GM18909 (cell line): ENCODE measurements at regions not wholly inside any gene's neighbourhood (a gene's known extent, or its start where the extent isn't known, plus 50 kb on each side); places are given as distances from the start of the nearest gene placed in this dataset.

Experiments
- ATAC-seq: cut with Tn5 transposase; IDR thresholded peaks from one replicate; pipeline ENCODE4 v1.9.1; 2021; ENCODE audit warnings: mild to moderate bottlenecking; ENCODE audit not compliant: unreplicated experiment, poor library complexity

- no peak for ATAC-seq
Observed at GRCh38 chr1:221098471-221099405, 219.5 kb downstream of the HLX start.

- ATAC-seq, result no peak
Observed at GRCh38 chr1:221099747-221100595, 220.7 kb downstream of the HLX start.

DNA sequence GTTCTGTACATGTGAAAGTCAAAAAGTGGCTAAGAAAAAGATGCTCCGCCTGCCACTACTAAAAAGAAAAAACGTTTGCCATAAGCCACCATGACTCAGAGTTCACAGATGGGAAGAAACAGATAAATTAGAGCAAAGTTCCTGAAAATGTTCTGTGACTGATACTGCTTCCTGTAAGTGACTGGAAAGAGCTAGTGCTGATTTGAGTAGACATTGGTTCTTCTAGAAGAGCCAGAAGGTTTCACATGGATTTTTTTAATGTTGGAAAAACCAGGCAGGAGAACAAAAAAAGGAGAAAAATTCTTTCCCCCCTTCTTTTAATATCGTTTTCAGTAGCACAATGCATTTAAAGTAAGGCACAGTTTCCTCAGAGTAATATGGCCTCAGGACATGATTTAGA lies 221.4 kb downstream of the HLX start:
- no peak for ATAC-seq

- no peak for ATAC-seq
Observed at GRCh38 chr1:221101807-221102605, 222.8 kb downstream of the HLX start.

DNA sequence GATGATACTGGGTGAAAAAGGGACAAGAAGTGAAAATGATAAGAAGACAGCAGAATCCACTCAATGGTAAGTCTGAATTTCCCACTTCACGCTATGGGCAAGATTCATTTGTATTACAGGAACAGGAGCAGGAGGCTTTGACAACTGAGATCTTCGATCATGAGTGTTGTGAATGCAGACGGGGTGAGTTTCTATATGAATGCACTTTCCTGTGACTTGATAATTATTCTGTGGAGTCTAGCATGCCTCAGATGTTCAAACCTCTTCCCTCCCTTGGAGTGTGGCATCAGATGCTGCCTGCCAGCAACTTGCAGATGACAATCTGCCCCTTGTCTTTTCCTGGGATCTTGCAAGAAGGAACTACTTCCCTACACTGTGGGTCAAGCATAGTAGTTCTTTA lies 225.4 kb downstream of the HLX start:
- no peak for ATAC-seq

DNA sequence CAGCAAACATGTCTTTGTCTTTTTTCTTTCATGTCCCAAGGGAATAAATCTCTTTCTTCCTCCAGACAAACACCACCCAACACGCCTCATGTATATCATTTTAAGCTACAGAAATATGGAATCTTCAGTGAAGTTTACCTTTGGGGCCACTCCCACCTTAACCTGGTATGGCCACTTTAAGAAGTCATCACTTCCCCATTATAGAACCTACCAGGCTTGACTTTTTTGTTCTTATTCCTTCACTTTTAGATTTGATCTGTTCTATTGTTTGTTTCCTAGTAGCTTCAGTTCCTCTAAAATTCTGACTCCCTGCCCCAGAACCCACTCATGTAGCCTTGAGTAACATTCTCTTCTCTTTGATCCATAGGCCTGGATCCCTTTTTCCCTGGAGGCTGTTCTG lies 226.3 kb downstream of the HLX start:
- ATAC-seq, result no peak

GRCh38 chr1:221106616-221107015 lies 227.4 kb downstream of the HLX start:
- no peak for ATAC-seq

- no peak for ATAC-seq
Observed at GRCh38 chr1:221109930-221110329, 230.7 kb downstream of the HLX start.

GRCh38 chr1:221117133-221117532 lies 237.9 kb downstream of the HLX start:
- no peak for ATAC-seq

DNA sequence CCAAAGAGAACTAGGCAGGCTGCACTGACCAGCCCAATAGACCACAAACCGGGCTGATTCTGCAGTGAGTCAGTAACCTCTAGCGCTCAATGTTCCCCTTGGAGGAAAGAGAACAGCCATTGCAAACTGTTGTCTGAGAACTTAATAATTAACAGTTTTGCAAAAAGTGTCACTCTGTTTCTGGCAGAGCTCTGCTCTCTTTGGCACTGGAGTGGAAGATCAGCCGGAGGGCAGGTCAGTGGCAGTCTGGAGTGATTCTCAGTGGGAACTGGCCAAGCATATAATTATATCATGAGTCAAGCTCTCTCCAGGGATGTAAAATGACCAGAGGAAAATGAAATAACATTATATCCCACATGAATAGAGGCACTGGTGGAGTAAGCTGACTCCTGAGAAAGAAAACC lies 238.3 kb downstream of the HLX start:
- no peak for ATAC-seq

- no peak for ATAC-seq
Observed at GRCh38 chr1:221118176-221118937, 239.1 kb downstream of the HLX start.

DNA sequence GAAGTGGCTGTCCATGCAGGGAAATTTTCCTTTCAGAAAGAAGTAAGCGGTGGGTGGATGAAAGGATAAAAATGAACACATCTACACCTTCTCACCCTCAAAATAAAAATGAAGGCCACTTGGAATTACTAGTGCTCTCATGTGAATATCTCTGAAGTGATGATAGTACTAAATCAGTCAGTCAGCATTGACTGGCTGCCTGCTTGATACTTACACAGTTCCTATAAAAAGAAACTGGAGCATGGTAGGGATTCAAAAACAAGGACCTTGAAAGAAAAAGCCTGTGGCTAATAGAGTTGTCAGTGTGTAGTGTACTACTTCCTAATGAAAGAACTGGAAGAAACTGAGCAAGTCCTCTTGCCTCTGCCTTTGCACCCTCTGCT lies 239.7 kb downstream of the HLX start:
- ATAC-seq, result no peak

DNA sequence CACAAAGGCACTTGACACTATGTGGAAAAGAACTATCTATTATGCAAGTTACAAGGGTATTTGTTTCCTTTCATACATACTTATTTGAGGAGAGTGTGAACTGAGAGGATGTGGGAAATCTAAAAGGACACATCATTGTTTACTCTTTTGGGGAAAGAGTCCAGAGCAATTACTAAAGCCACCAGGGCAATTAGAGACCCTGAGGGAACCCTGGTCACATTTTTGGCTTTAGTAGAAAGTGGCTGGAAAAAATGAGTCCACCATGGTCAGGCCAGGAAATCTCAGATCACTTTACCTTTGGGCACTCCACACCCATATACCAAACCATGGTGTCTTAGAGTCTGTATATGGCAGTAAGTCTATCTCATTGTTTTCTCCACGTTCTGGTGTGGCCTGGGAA lies 243.3 kb downstream of the HLX start:
- no peak for ATAC-seq

- no peak for ATAC-seq
Observed at GRCh38 chr1:221125976-221126375, 246.7 kb downstream of the HLX start.

- ATAC-seq, result no peak
Observed at GRCh38 chr1:221137666-221138065, 258.4 kb downstream of the HLX start.

- ATAC-seq, result no peak
Observed at GRCh38 chr1:221138516-221138915, 259.3 kb downstream of the HLX start.

GRCh38 chr1:221139991-221140390 lies 260.7 kb downstream of the HLX start:
- no peak for ATAC-seq

DNA sequence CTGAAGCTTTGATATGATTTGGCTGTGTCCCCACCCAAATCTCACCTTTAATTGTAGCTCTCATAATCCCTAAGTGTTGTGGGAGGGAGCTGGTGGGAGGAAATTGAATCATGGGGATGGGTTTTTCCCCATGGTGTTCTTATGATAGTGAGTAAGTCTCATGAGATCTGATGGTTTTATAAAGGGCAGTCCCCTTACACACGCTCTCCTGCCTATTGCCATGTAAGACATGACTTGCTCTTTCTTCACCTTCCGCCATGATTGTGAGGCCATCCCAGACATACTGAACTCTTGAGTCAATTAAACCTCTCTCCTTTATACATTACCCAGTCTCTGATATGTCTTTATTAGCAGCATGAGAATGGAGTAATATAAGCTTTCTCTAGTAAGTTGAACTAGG lies 261.9 kb downstream of the HLX start:
- ATAC-seq, result no peak

- ATAC-seq, result no peak
Observed at GRCh38 chr1:221141606-221142285, 262.5 kb downstream of the HLX start.
